Epithelial cell of proximal tubule (primary cell): ENCODE measurements at regions not wholly inside any gene's neighbourhood (a gene's known extent, or its start where the extent isn't known, plus 50 kb on each side); places are given as distances from the start of the nearest gene placed in this dataset.

Source experiments
- DNase-seq: peaks from one replicate; pipeline ENCODE4 v3.0.0-alpha.2; 2011; ENCODE audit warnings: low read depth
- H3K4me3 ChIP-seq: 2 replicates; pipeline ENCODE4 v1.5.1; 2011; ENCODE audit warnings: low read depth, mild to moderate bottlenecking, low read length
- TF ChIP-seq, protein P1 (sequence below): conservative IDR thresholded peaks from 2 replicates; pipeline ENCODE4 v1.5.1; 2012; ENCODE audit warnings: low read depth, mild to moderate bottlenecking, low read length

DNA sequence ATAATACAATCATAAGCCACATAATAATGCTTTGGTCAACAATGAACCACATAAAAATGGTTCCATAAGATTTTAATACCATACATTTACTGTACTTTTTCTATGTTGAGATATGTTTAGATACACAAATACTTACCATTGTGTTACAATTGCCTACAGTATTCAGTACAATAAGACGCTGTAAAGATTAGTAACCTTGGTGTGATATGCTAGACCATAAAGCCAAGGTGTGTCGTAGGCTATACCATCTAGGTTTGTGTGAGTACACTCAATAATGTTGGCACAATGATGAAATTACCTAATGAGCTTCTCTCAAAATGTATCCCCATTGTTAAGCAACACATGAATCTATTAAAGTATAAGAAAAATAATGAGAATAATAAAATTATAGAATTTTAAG lies 662.3 kb downstream of the SATB2 start:
- TF ChIP-seq, protein P1, sequence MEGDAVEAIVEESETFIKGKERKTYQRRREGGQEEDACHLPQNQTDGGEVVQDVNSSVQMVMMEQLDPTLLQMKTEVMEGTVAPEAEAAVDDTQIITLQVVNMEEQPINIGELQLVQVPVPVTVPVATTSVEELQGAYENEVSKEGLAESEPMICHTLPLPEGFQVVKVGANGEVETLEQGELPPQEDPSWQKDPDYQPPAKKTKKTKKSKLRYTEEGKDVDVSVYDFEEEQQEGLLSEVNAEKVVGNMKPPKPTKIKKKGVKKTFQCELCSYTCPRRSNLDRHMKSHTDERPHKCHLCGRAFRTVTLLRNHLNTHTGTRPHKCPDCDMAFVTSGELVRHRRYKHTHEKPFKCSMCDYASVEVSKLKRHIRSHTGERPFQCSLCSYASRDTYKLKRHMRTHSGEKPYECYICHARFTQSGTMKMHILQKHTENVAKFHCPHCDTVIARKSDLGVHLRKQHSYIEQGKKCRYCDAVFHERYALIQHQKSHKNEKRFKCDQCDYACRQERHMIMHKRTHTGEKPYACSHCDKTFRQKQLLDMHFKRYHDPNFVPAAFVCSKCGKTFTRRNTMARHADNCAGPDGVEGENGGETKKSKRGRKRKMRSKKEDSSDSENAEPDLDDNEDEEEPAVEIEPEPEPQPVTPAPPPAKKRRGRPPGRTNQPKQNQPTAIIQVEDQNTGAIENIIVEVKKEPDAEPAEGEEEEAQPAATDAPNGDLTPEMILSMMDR = no peak
- DNase-seq = no peak
- no peak overlapping the region for H3K4me3 ChIP-seq

DNA sequence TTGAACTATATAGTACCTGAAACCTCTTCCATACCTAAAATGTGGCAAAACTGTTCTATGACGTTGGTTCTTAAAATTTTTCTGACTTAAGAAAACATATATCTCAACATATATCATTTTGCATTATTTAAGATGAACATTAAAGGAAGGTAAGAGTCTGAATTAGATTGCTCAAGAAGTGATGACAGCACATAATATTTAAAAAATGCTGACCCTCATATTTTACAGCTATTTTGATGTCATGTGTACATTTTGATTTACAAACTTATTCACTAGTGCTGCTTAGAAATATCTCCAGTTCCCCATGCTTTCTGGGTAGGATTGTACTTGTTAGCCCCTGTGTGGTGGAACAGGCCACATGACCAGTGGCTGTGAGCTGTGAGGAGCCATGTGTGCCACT lies 666.1 kb downstream of the SATB2 start:
- no peak for DNase-seq
- TF ChIP-seq, protein P1 = no peak
- no peak overlapping the region for H3K4me3 ChIP-seq

DNA sequence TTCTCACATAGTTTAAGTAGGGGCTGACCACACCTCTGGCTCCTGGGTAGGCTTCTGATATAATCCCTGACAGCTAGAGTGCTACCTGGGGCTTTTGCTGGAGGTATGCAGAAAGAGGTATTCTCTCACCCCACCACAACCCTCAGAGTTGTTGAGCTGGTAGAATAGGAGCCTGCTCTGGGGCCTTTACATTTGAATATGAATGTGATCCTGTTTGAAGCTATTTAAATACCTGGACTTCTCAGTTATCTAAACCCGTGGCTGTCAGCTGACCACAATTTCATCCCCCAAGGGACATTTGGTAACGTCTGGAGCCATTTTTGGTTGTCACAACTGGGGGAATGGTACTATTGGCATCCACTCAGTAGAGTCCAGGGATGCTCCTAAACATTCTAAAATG lies 669.1 kb downstream of the SATB2 start:
- no peak overlapping the region for H3K4me3 ChIP-seq
- TF ChIP-seq, protein P1 = no peak
- no peak for DNase-seq

DNA sequence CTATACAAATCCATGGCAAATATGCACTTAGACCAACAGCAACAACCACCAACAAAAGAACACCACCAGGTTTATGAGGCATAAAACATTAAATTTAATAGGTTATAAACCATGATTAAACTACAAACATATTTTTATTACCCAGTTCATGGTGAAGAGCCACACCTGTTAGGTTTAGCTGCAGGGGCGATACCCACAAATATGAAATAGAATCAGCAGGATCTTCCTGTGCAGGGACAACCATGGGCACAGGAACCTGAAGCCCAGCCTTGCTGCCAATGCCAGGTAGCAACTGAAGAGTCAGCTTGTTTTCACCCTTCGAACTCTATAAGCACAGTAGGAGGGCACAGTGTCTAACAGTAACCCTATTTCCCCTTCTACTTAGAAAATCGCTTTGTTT lies 675.0 kb downstream of the SATB2 start:
- no peak overlapping the region for H3K4me3 ChIP-seq
- TF ChIP-seq, protein P1 = no peak
- DNase-seq = no peak

DNA sequence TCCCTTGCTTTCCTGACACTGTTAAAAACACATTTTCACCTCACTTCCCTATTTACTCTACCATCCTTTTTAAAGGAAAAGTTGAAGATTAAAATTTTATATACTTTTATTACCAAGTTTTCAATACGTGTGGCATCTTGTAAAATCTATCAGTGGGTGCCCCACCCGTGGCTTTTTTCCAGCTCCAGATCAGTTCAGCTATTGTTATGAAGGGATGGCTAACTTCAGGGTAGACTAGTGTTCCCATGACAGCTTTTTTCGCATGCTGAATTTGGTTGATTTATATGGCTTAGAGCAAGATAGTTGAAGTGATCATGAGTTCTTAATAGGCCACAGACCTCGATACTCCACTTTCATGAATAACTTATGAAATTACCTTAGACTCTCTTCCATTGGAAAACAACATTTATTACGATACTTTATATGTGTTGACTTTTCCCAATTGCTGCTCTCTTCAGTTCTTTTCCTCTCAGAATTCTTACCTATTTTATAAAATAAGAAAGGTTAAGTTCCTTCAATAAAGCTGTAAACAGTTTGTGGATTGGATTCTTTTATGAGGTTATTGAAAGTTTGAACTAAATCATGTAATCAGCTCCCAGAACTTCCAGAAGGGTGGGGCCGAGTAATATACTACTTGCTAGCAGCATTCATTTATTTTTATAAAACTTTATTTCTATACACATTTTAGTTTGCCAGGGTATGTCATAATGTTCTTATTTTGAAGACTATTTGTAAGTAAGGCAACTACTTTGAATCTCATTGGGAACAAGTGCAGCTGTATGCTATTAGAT lies 680.9 kb downstream of the SATB2 start:
- TF ChIP-seq, protein P1 = no peak
- no peak for DNase-seq
- H3K4me3 ChIP-seq = no peak overlapping the region

DNA sequence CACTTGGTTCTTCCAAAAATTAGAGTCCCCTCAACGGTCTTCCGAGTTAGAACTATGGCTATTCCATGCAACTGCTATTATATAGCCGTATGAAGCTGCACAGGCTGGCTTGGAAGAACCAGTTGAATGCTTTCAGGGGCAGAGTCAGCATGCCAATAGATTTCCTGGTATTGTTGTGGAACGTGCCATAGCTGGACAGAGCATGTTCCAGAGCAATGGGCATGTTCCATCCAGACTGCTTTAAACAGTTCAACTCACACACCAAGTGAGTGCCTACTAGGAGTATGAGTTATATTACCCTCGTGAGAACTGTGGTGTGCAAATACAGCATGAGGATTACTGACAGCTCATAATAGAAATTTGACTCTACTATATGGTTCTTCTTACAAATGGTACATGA lies 682.0 kb downstream of the SATB2 start:
- DNase-seq = no peak
- TF ChIP-seq, protein P1 = no peak
- H3K4me3 ChIP-seq = no peak overlapping the region

DNA sequence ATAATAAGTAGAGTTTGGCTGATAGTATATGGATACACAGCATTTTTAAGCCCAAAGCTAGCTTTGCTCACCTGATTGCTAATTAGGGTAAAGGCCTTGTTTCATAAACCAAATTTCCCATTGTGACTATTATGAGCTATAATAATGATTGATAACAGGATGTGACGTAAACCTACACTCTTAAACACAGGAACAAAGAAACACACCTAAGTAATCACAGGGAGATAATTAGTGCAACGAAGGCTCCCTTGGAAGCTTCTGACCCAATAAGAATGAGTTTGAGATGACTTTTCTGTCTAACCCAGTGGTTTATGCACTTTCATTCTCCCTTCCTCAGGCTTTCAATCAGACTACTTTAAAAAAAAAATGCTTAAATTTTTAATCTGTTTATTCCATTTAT lies 683.2 kb downstream of the SATB2 start:
- no peak for DNase-seq
- no peak overlapping the region for H3K4me3 ChIP-seq
- TF ChIP-seq, protein P1 = no peak
